ENCODE measurements at regions not wholly inside any gene's neighbourhood (a gene's known extent, or its start where the extent isn't known, plus 50 kb on each side); places are given as distances from the start of the nearest gene placed in this dataset.

GRCh38 chr6:117138425-117138824, 126.9 kb upstream of the VGLL2 start:
- Histone ChIP-seq H3K27ac (ENCODE audit: low read depth, low read length) (no peak overlapping the region), H3K9me3 (ENCODE audit: control insufficient read depth, insufficient read depth, low read length) (peaks cover 2% of the 10 kb centered on the region; the same call in 1 of the 2 replicates), H3K27me3 (ENCODE audit: control insufficient read depth, insufficient read depth, low read length) (no peaks in the 10 kb centered on the region), H3K4me3 (ENCODE audit: low read depth, low read length) (no peak overlapping the region)
- CTCF ChIA-PET, result no interaction called here
- TF ChIP-seq, protein P1, sequence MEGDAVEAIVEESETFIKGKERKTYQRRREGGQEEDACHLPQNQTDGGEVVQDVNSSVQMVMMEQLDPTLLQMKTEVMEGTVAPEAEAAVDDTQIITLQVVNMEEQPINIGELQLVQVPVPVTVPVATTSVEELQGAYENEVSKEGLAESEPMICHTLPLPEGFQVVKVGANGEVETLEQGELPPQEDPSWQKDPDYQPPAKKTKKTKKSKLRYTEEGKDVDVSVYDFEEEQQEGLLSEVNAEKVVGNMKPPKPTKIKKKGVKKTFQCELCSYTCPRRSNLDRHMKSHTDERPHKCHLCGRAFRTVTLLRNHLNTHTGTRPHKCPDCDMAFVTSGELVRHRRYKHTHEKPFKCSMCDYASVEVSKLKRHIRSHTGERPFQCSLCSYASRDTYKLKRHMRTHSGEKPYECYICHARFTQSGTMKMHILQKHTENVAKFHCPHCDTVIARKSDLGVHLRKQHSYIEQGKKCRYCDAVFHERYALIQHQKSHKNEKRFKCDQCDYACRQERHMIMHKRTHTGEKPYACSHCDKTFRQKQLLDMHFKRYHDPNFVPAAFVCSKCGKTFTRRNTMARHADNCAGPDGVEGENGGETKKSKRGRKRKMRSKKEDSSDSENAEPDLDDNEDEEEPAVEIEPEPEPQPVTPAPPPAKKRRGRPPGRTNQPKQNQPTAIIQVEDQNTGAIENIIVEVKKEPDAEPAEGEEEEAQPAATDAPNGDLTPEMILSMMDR (IDR thresholded peaks at IDR 0.05; ENCODE audit: low read depth, low read length), result no peak
- POLR2A ChIA-PET, result no interaction called here
- no peak for DNase-seq (ENCODE audit: low read depth, low spot score)

GRCh38 chr6:117138920-117139319, 126.4 kb upstream of the VGLL2 start:
- DNase-seq (ENCODE audit: low read depth, low spot score), result no peak
- ChIA-PET POLR2A (no interaction called here), CTCF (no interaction called here)
- no peaks in the 10 kb centered on the region for H3K27me3 ChIP-seq (ENCODE audit: control insufficient read depth, insufficient read depth, low read length)
- no peak overlapping the region for H3K27ac ChIP-seq (ENCODE audit: low read depth, low read length)
- H3K9me3 ChIP-seq (ENCODE audit: control insufficient read depth, insufficient read depth, low read length), result peaks cover 2% of the 10 kb centered on the region; the same call in 1 of the 2 replicates
- H3K4me3 ChIP-seq (ENCODE audit: low read depth, low read length), result no peak overlapping the region
- TF ChIP-seq, protein P1 (IDR thresholded peaks at IDR 0.05; ENCODE audit: low read depth, low read length), result no peak

DNA sequence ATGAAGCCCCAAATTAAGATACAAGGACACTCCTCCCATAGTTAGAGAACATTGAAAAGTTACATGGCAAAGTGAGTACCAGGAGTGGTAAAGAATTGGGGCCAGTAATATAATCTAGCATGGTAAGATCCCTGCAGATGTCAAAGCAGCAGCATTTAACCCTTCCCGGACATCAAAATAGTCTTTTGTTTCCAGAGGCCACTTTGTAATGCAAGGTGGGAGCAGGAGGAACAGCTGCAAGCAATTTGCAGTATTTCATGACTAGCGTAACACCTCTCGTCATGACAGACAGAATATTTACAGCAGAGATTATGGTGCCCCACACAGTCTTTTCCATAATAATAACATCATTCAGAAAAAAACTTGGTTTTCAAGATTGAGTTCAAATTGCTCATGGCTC, 123.2 kb upstream of the VGLL2 start:
- H3K27ac ChIP-seq (ENCODE audit: low read depth, low read length), result no peak overlapping the region
- TF ChIP-seq, protein P1 (IDR thresholded peaks at IDR 0.05; ENCODE audit: low read depth, low read length), result no peak
- no peak for DNase-seq (ENCODE audit: low read depth, low spot score)
- CTCF ChIA-PET, result no interaction called here
- POLR2A ChIA-PET, result no interaction called here
- H3K4me3 ChIP-seq (ENCODE audit: low read depth, low read length), result no peak overlapping the region
- no peaks in the 10 kb centered on the region for H3K27me3 ChIP-seq (ENCODE audit: control insufficient read depth, insufficient read depth, low read length)
- H3K9me3 ChIP-seq (ENCODE audit: control insufficient read depth, insufficient read depth, low read length), result no peaks in the 10 kb centered on the region

GRCh38 chr6:117142995-117143394, 122.4 kb upstream of the VGLL2 start:
- TF ChIP-seq, protein P1 (IDR thresholded peaks at IDR 0.05; ENCODE audit: low read depth, low read length), result no peak
- POLR2A ChIA-PET, result no interaction called here
- Histone ChIP-seq H3K4me3 (ENCODE audit: low read depth, low read length) (no peak overlapping the region), H3K27ac (ENCODE audit: low read depth, low read length) (no peak overlapping the region), H3K27me3 (ENCODE audit: control insufficient read depth, insufficient read depth, low read length) (no peaks in the 10 kb centered on the region), H3K9me3 (ENCODE audit: control insufficient read depth, insufficient read depth, low read length) (no peaks in the 10 kb centered on the region)
- DNase-seq (ENCODE audit: low read depth, low spot score), result no peak
- CTCF ChIA-PET, result no interaction called here

DNA sequence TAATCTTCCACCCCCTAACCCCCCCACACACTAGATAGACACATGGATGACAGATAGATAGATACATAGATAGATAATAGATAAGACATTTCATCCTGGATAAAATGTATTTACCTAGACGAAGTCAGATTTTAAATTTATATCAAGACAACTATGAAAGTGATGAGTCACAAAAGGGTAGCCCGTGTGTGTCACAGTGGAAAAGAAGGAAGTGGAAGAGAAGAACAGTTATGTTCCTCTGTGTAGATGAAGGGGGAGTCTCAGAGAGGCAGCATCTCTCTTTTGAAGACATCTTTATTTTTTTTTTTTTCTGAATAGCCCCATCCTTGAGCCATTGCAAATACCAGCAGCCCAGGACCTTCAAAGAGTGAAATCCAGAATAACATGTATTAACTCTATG, 121.7 kb upstream of the VGLL2 start:
- ChIA-PET CTCF (no interaction called here), POLR2A (no interaction called here)
- no peak overlapping the region for H3K27ac ChIP-seq (ENCODE audit: low read depth, low read length)
- DNase-seq (ENCODE audit: low read depth, low spot score), result no peak
- H3K4me3 ChIP-seq (ENCODE audit: low read depth, low read length), result no peak overlapping the region
- TF ChIP-seq, protein P1 (IDR thresholded peaks at IDR 0.05; ENCODE audit: low read depth, low read length), result no peak
- H3K9me3 ChIP-seq (ENCODE audit: control insufficient read depth, insufficient read depth, low read length), result no peaks in the 10 kb centered on the region
- H3K27me3 ChIP-seq (ENCODE audit: control insufficient read depth, insufficient read depth, low read length), result no peaks in the 10 kb centered on the region

Measured in AG04450 (cell line).